ENCODE measurements at regions not wholly inside any gene's neighbourhood (a gene's known extent, or its start where the extent isn't known, plus 50 kb on each side); places are given as distances from the start of the nearest gene placed in this dataset.

DNA sequence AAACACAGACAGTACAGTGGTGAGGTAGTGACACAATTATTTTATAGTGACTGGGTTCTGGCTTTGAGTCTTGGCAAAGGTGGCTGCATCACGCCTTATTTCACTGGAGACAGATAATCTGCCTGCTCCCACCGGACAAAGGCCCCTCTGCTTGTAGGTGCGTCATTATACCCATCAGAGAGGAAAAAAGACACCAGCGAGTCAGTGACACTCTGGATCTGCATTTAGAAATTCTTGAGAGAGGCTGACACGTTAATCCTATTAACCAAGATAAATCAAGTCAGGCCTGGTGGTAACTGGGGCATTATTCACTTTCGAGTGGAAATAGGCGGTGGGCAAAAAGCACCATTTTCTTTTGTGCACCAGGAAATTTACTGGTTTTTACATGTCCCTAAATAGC lies 76.2 kb downstream of the NR2F2 start:
- BruUV-seq (replicated peaks): no TSS peak
- H2AK5ac ChIP-seq (ENCODE audit: low read depth, low read length): no peak overlapping the region
- WGBS, 2 experiments (ENCODE audit: extremely low coverage in 2 of 2, insufficient read length in 1 of 2): 80% methylated on average over 1 of the region's 7 CpGs; no CpG with 5 or more reads in 1 of the 2 experiments
- no peak overlapping the region for H4K8ac ChIP-seq (ENCODE audit: low read depth in 2 of 2, low read length in 2 of 2)
- TF ChIP-seq CEBPB (IDR thresholded peaks at IDR 0.05; ENCODE audit: low read depth, low read length) (no peak), CHD1 (IDR thresholded peaks at IDR 0.05; ENCODE audit: low read depth, low read length) (no peak), MAFK (IDR thresholded peaks at IDR 0.05; ENCODE audit: low read depth, low read length) (no peak), FOS (IDR thresholded peaks at IDR 0.05; ENCODE audit: low read depth, low read length) (no peak), RCOR1 (IDR thresholded peaks at IDR 0.05; ENCODE audit: insufficient replicate concordance, low read length) (no peak), RFX5 (IDR thresholded peaks at IDR 0.05; ENCODE audit: low read depth, low read length) (no peak), POLR2A (IDR thresholded peaks at IDR 0.05; ENCODE audit: low read depth, low read length) (no peak), BHLHE40 (IDR thresholded peaks at IDR 0.05; ENCODE audit: low read depth, low read length) (no peak), NFE2L2 (IDR thresholded peaks at IDR 0.05; ENCODE audit: low read depth, low read length) (no peak), MAZ (IDR thresholded peaks at IDR 0.05; ENCODE audit: borderline replicate concordance, low read depth, low read length) (no peak), SMC3 (IDR thresholded peaks at IDR 0.05; ENCODE audit: low read depth, low read length) (no peak)
- TF ChIP-seq, protein P1, sequence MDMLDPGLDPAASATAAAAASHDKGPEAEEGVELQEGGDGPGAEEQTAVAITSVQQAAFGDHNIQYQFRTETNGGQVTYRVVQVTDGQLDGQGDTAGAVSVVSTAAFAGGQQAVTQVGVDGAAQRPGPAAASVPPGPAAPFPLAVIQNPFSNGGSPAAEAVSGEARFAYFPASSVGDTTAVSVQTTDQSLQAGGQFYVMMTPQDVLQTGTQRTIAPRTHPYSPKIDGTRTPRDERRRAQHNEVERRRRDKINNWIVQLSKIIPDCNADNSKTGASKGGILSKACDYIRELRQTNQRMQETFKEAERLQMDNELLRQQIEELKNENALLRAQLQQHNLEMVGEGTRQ (IDR thresholded peaks at IDR 0.05; ENCODE audit: low read depth, low read length): no peak
- TF ChIP-seq, protein P2, sequence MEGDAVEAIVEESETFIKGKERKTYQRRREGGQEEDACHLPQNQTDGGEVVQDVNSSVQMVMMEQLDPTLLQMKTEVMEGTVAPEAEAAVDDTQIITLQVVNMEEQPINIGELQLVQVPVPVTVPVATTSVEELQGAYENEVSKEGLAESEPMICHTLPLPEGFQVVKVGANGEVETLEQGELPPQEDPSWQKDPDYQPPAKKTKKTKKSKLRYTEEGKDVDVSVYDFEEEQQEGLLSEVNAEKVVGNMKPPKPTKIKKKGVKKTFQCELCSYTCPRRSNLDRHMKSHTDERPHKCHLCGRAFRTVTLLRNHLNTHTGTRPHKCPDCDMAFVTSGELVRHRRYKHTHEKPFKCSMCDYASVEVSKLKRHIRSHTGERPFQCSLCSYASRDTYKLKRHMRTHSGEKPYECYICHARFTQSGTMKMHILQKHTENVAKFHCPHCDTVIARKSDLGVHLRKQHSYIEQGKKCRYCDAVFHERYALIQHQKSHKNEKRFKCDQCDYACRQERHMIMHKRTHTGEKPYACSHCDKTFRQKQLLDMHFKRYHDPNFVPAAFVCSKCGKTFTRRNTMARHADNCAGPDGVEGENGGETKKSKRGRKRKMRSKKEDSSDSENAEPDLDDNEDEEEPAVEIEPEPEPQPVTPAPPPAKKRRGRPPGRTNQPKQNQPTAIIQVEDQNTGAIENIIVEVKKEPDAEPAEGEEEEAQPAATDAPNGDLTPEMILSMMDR (conservative IDR thresholded peaks at IDR 0.05; ENCODE audit: low read depth, low read length): no peak
- TF ChIP-seq, protein P3, sequence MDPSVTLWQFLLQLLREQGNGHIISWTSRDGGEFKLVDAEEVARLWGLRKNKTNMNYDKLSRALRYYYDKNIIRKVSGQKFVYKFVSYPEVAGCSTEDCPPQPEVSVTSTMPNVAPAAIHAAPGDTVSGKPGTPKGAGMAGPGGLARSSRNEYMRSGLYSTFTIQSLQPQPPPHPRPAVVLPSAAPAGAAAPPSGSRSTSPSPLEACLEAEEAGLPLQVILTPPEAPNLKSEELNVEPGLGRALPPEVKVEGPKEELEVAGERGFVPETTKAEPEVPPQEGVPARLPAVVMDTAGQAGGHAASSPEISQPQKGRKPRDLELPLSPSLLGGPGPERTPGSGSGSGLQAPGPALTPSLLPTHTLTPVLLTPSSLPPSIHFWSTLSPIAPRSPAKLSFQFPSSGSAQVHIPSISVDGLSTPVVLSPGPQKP (IDR thresholded peaks at IDR 0.05; ENCODE audit: borderline replicate concordance, low read depth, low read length): no peak
- no peak overlapping the region for H2BK15ac ChIP-seq (ENCODE audit: low read depth, low read length)
- H3K9me3 ChIP-seq (ENCODE audit: control insufficient read depth, insufficient read depth, low read length): peaks cover 13% of the 10 kb centered on the region
- H3K36me3 ChIP-seq (ENCODE audit: control insufficient read depth, insufficient read depth, low read length): no peaks in the 10 kb centered on the region
- no peaks in the 10 kb centered on the region for H3K79me1 ChIP-seq (ENCODE audit: low read depth in 1 of 2, low read length in 2 of 2)
- ATAC-seq (ENCODE audit: low read depth) (no peak), DNase-seq (no peak)
- no peak overlapping the region for H3K56ac ChIP-seq (ENCODE audit: extremely low read depth, insufficient read depth, low read length)
- H3K14ac ChIP-seq (replicated peaks; ENCODE audit: low read depth, low read length): no peak overlapping the region
- POLR2A ChIA-PET (ENCODE audit: unreplicated experiment): no interaction called here
- no peak overlapping the region for H2BK20ac ChIP-seq (ENCODE audit: low read depth, low read length)
- CTCF ChIA-PET: no interaction called here
- peaks cover 63% of the 10 kb centered on the region for H3K27me3 ChIP-seq (ENCODE audit: control insufficient read depth, insufficient read depth, low read length)
- dilution Hi-C loops (cut with HindIII; ENCODE audit: low sequenced_read_pairs, unreplicated experiment) (no loop called here), in situ Hi-C loops (cut with MboI; ENCODE audit: low sequenced_read_pairs) (no loop called here), intact Hi-C loops (cut with micrococcal nuclease) (no loop called here)
- no peak overlapping the region for H3K18ac ChIP-seq (ENCODE audit: low read depth, low read length)
- no peak overlapping the region for H3K23ac ChIP-seq (ENCODE audit: low read depth, low read length)
- H2AK9ac ChIP-seq (replicated peaks; ENCODE audit: low read depth, low read length, poor library complexity): no peak overlapping the region
- no peak overlapping the region for H2BK120ac ChIP-seq (ENCODE audit: low read depth, low read length)
- H3K4me2 ChIP-seq (ENCODE audit: low read depth, low read length): no peak overlapping the region
- H4K91ac ChIP-seq (ENCODE audit: insufficient read depth, low read depth, low read length): no peak overlapping the region
- no peaks in the 10 kb centered on the region for H4K20me1 ChIP-seq (ENCODE audit: insufficient read depth, low read length)
- no peak overlapping the region for H2BK5ac ChIP-seq (ENCODE audit: low read depth, low read length, poor library complexity, severe bottlenecking)
- no peak overlapping the region for H3K27ac ChIP-seq (ENCODE audit: insufficient read depth, low read length)
- no peak overlapping the region for H3K4ac ChIP-seq (ENCODE audit: low read depth, low read length)
- no peaks in the 10 kb centered on the region for H3K9me1 ChIP-seq (ENCODE audit: insufficient read depth, low read length)
- H3K4me1 ChIP-seq (ENCODE audit: control insufficient read depth, insufficient read depth, low read length): peaks cover 2% of the 10 kb centered on the region; the same call in 1 of the 2 replicates
- H3K4me3 ChIP-seq (ENCODE audit: insufficient read depth, low read depth, low read length): no peak overlapping the region
- H4K5ac ChIP-seq (ENCODE audit: low read depth, low read length): no peak overlapping the region
- H2AFZ ChIP-seq (replicated peaks; ENCODE audit: low read length, poor library complexity): no peak overlapping the region
- no peak overlapping the region for H3K9ac ChIP-seq (ENCODE audit: low read depth, low read length)

Measured in IMR-90 (cell line).